DOHH2 (cell line): ENCODE measurements at regions not wholly inside any gene's neighbourhood (a gene's known extent, or its start where the extent isn't known, plus 50 kb on each side); places are given as distances from the start of the nearest gene placed in this dataset.

Experiments used
- H3F3A ChIP-seq: fragments of 200-600 bp; sonication (generic), shearing (Covaris generic); 2 replicates; pipeline ENCODE4 v1.6.0; 2016; ENCODE audit warnings: antibody characterized with exemption, mild to moderate bottlenecking; ENCODE audit not compliant: control insufficient read depth, insufficient read depth
- H3K27ac ChIP-seq: fragments of 200-600 bp; sonication (generic); 2 replicates; pipeline ENCODE4 v1.5.1; 2014; ENCODE audit warnings: low read depth, mild to moderate bottlenecking, low read length, moderate library complexity
- H3K27me3 ChIP-seq: fragments of 200-600 bp; sonication (generic); 2 replicates; pipeline ENCODE4 v1.6.1; 2014; ENCODE audit warnings: mild to moderate bottlenecking, low read length, mixed read lengths; ENCODE audit not compliant: control insufficient read depth
- H3K36me3 ChIP-seq: fragments of 200-600 bp; sonication (generic); 2 replicates; pipeline ENCODE4 v1.6.1; 2014; ENCODE audit warnings: mild to moderate bottlenecking, low read length, moderate library complexity, mixed read lengths; ENCODE audit not compliant: control insufficient read depth
- H3K4me1 ChIP-seq: fragments of 200-600 bp; sonication (generic); 2 replicates; pipeline ENCODE4 v1.6.1; 2014; ENCODE audit warnings: mild to moderate bottlenecking, low read length, mixed read lengths; ENCODE audit not compliant: control insufficient read depth
- H3K4me2 ChIP-seq: fragments of 200-600 bp; sonication (generic); 2 replicates; pipeline ENCODE4 v1.6.0; 2014; ENCODE audit warnings: mild to moderate bottlenecking, low read length, moderate library complexity
- H3K4me3 ChIP-seq: fragments of 200-600 bp; sonication (generic); 2 replicates; pipeline ENCODE4 v1.5.1; 2014; ENCODE audit warnings: mild to moderate bottlenecking, low read length, mixed read lengths
- H3K79me2 ChIP-seq: fragments of 200-600 bp; sonication (generic); 2 replicates; pipeline ENCODE4 v1.6.1; 2014; ENCODE audit warnings: mild to moderate bottlenecking, low read length, mixed read lengths; ENCODE audit not compliant: control insufficient read depth
- H3K9me2 ChIP-seq: fragments of 200-600 bp; sonication (generic); replicated peaks from 2 replicates; pipeline ENCODE4 v1.6.1; 2014; ENCODE audit warnings: mild to moderate bottlenecking, low read length, mixed read lengths; ENCODE audit not compliant: control insufficient read depth
- H3K9me3 ChIP-seq: fragments of 200-600 bp; sonication (generic); 2 replicates; pipeline ENCODE4 v1.6.1; 2014; ENCODE audit warnings: antibody characterized with exemption, low read length, mixed read lengths; ENCODE audit not compliant: control insufficient read depth, insufficient read depth
- H4K20me1 ChIP-seq: fragments of 200-600 bp; sonication (generic); 2 replicates; pipeline ENCODE4 v1.6.0; 2014; ENCODE audit warnings: low read depth, mild to moderate bottlenecking, antibody characterized with exemption, low read length, moderate library complexity; ENCODE audit not compliant: control insufficient read depth, insufficient read depth
- CTCF ChIP-seq: fragments of 200-600 bp; sonication (generic); IDR thresholded peaks from one replicate; pipeline ENCODE4 v1.5.1; 2014; ENCODE audit warnings: antibody characterized with exemption, mild to moderate bottlenecking, low read depth, low read length; ENCODE audit not compliant: poor library complexity, severe bottlenecking
- EZH2phosphoT487 ChIP-seq: fragments of 200-600 bp; sonication (generic); IDR thresholded peaks from 2 replicates; pipeline ENCODE4 v1.6.1; 2017; ENCODE audit warnings: borderline replicate concordance, mild to moderate bottlenecking, antibody characterized with exemption, low read length, moderate library complexity, mixed read lengths

- Histone ChIP-seq H3K4me2 (no peak overlapping the region; the same call in 1 of the 2 replicates), H3K9me3 (no peaks in the 10 kb centered on the region), H3F3A (peaks cover 62% of the 10 kb centered on the region), H3K4me3 (no peak overlapping the region), H3K27ac (no peak overlapping the region), H3K27me3 (no peaks in the 10 kb centered on the region), H3K36me3 (peaks cover 49% of the 10 kb centered on the region), H3K79me2 (peaks cover 6% of the 10 kb centered on the region), H4K20me1 (no peaks in the 10 kb centered on the region), H3K4me1 (peaks cover 84% of the 10 kb centered on the region), H3K9me2 (no peaks in the 10 kb centered on the region)
- no peak for TF ChIP-seq CTCF
- TF ChIP-seq EZH2phosphoT487: no peak
Observed at GRCh38 chr3:72181251-72181650, 396.3 kb upstream of the PROK2 start.

- H3F3A ChIP-seq: peaks cover 61% of the 10 kb centered on the region
- no peaks in the 10 kb centered on the region for H3K9me3 ChIP-seq
- no peak overlapping the region for H3K27ac ChIP-seq
- H3K4me3 ChIP-seq: no peak overlapping the region
- H3K27me3 ChIP-seq: no peaks in the 10 kb centered on the region
- peaks cover 84% of the 10 kb centered on the region for H3K4me1 ChIP-seq
- TF ChIP-seq CTCF (no peak), EZH2phosphoT487 (no peak)
- no peaks in the 10 kb centered on the region for H4K20me1 ChIP-seq
- peaks cover 12% of the 10 kb centered on the region for H3K79me2 ChIP-seq
- H3K36me3 ChIP-seq: peaks cover 58% of the 10 kb centered on the region
- no peaks in the 10 kb centered on the region for H3K9me2 ChIP-seq
- no peak overlapping the region for H3K4me2 ChIP-seq
Observed at GRCh38 chr3:72180405-72180804, 395.5 kb upstream of the PROK2 start.

GRCh38 chr3:72179107-72179464 is 394.1 kb upstream of the PROK2 start:
- Histone ChIP-seq H3F3A (peaks cover 57% of the 10 kb centered on the region), H4K20me1 (no peaks in the 10 kb centered on the region), H3K9me2 (no peaks in the 10 kb centered on the region), H3K4me2 (no peak overlapping the region), H3K79me2 (peaks cover 18% of the 10 kb centered on the region), H3K4me3 (no peak overlapping the region), H3K9me3 (no peaks in the 10 kb centered on the region), H3K27me3 (no peaks in the 10 kb centered on the region), H3K4me1 (peaks cover 84% of the 10 kb centered on the region), H3K27ac (peak overlapping the region; percentile 84), H3K36me3 (peaks cover 71% of the 10 kb centered on the region)
- TF ChIP-seq EZH2phosphoT487 (no peak), CTCF (no peak)
